Gastroesophageal sphincter (tissue), 4 donors: ENCODE measurements at regions not wholly inside any gene's neighbourhood (a gene's known extent, or its start where the extent isn't known, plus 50 kb on each side); places are given as distances from the start of the nearest gene placed in this dataset.

Source experiments
- ATAC-seq: fragments of 150-250 bp; one replicate; pipeline ENCODE4 v1.9.1; 2016; ENCODE audit warnings: mild to moderate bottlenecking, moderate library complexity
- H3K27ac ChIP-seq, 4 donors: fragments of 200-600 bp; sonication (generic) in 3 of 4; 1 replicate in 3 of 4; 2 replicates in 1 of 4; pipeline ENCODE4 v1.5.1; 2016 to 2019
- H3K27me3 ChIP-seq: fragments of 200-600 bp; sonication (generic); one replicate; pipeline ENCODE4 v1.5.1; 2019
- H3K36me3 ChIP-seq, 2 donors: fragments of 200-600 bp; sonication (generic); one replicate each; pipeline ENCODE4 v1.5.1; 2019; ENCODE audit warnings: control low read depth in 1 of 2
- H3K4me1 ChIP-seq, 3 donors: fragments of 200-600 bp; sonication (generic); 1 replicate in 2 of 3; 2 replicates in 1 of 3; pipeline ENCODE4 v1.5.1; 2016 to 2019; ENCODE audit warnings: control low read depth in 2 of 3
- H3K4me3 ChIP-seq, 2 donors: fragments of 200-600 bp; sonication (generic); one replicate each; pipeline ENCODE4 v1.5.1; 2019; ENCODE audit warnings: mild to moderate bottlenecking in 1 of 2, moderate library complexity in 1 of 2
- H3K9me3 ChIP-seq, 3 donors: fragments of 200-600 bp; sonication (generic); one replicate each; pipeline ENCODE4 v1.5.1; 2017 to 2019; ENCODE audit warnings: control low read depth in 2 of 3
- EP300 ChIP-seq: sonication (generic); formaldehyde crosslinking; IDR thresholded peaks from one replicate; pipeline ENCODE4 v1.6.1; 2017; ENCODE audit warnings: antibody characterized with exemption, mild to moderate bottlenecking
- POLR2A ChIP-seq, 2 donors: fragments of 450-650 bp; IDR thresholded peaks; one replicate each; pipeline ENCODE4 v1.6.1; 2017; ENCODE audit warnings: antibody characterized with exemption in 2 of 2, mild to moderate bottlenecking in 2 of 2, moderate library complexity in 1 of 2
- POLR2AphosphoS5 ChIP-seq: sonication (generic); formaldehyde crosslinking; IDR thresholded peaks from one replicate; pipeline ENCODE4 v1.6.1; 2017; ENCODE audit warnings: antibody characterized with exemption
- WGBS, 2 donors: methylation state at CpG; one replicate each; pipeline ENCODE4 v1.1.5; 2018; ENCODE audit warnings: low coverage in 1 of 2; 5-methylcytosine and 5-hydroxymethylcytosine counted together
- TF ChIP-seq, protein P1 (sequence below), 4 experiments: fragments of 200-600 bp in 2 of 4; fragments of 450-650 bp in 2 of 4; sonication (generic) in 1 of 4; IDR thresholded peaks; one replicate each; pipeline ENCODE4 v1.5.1; 2017 to 2019; ENCODE audit warnings: antibody characterized with exemption in 4 of 4, mild to moderate bottlenecking in 2 of 4, moderate library complexity in 2 of 4

DNA sequence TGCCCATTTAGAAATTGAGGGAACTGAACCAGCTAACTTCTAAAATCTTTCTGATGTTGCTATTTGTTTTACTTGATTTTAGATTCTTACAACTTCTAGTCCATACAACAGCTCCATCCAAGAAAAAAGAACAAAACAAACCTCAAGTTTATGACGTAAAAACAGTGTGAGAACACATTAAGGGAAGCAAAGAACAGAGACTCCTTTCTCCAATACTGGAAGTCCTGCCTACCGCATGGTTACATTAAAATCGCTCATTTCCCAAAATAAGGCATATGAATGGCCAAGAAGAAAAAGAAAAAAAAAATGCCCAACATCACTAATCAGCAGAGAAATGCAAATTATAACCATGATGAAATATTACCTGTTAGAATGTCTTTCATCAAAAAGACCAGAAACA is 110.0 kb downstream of the TRIB2 start:
- WGBS, 2 donors = 79 to 95% methylated on average over 3 of the region's 3 CpGs

DNA sequence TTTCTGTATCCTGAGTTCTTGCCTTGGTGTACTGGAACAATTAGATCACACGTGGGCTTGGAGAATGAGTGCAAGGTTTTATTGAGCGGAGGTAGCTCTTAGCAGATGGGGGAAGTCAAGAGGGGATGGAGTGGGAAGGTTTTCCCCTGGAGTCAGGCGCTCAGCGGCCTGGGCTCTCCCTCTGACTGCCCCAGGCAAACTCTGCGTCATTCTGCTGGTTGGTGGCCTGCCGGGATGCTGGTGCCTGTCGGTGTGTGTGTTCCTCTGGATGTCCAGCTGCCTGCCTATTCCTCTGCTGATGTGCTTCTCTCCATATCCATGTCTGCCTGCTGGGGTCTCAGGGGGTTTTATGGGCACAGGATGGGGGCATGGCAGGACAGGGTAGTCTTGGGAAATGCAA is 111.0 kb downstream of the TRIB2 start:
- Histone ChIP-seq H3K27ac (no peak overlapping the region), H3K27me3 (no peaks in the 10 kb centered on the region), H3K36me3 (no peaks in the 10 kb centered on the region), H3K9me3 (no peaks in the 10 kb centered on the region), H3K4me3 (no peak overlapping the region), H3K4me1 (peaks cover 0 to 12% (median 0%) of the 10 kb centered on the region in 3 donors)
- TF ChIP-seq EP300 = no peak
- no peak for TF ChIP-seq POLR2A (IDR thresholded peaks at IDR 0.05)
- TF ChIP-seq, protein P1, sequence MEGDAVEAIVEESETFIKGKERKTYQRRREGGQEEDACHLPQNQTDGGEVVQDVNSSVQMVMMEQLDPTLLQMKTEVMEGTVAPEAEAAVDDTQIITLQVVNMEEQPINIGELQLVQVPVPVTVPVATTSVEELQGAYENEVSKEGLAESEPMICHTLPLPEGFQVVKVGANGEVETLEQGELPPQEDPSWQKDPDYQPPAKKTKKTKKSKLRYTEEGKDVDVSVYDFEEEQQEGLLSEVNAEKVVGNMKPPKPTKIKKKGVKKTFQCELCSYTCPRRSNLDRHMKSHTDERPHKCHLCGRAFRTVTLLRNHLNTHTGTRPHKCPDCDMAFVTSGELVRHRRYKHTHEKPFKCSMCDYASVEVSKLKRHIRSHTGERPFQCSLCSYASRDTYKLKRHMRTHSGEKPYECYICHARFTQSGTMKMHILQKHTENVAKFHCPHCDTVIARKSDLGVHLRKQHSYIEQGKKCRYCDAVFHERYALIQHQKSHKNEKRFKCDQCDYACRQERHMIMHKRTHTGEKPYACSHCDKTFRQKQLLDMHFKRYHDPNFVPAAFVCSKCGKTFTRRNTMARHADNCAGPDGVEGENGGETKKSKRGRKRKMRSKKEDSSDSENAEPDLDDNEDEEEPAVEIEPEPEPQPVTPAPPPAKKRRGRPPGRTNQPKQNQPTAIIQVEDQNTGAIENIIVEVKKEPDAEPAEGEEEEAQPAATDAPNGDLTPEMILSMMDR (IDR thresholded peaks at IDR 0.05) = no peak
- no peak for TF ChIP-seq POLR2AphosphoS5
- 94% methylated on average over 7 of the region's 7 CpGs; no CpG with 5 or more reads in 1 of the 2 donors for WGBS, 2 donors
- ATAC-seq = no peak

More for the DNA sequence above, 110.0 kb downstream of the TRIB2 start:
- no peaks in the 10 kb centered on the region for H3K27me3 ChIP-seq
- H3K4me3 ChIP-seq = no peak overlapping the region
- ATAC-seq = no peak
- H3K27ac ChIP-seq = peak overlapping the region in 1 of 4 donors; percentile 16
- H3K9me3 ChIP-seq = no peaks in the 10 kb centered on the region
- H3K4me1 ChIP-seq = peaks cover 0 to 12% (median 0%) of the 10 kb centered on the region in 3 donors
- TF ChIP-seq, protein P1 (IDR thresholded peaks at IDR 0.05) = no peak
- no peak for TF ChIP-seq POLR2AphosphoS5
- no peak for TF ChIP-seq EP300
- no peak for TF ChIP-seq POLR2A (IDR thresholded peaks at IDR 0.05)
- no peaks in the 10 kb centered on the region for H3K36me3 ChIP-seq

DNA sequence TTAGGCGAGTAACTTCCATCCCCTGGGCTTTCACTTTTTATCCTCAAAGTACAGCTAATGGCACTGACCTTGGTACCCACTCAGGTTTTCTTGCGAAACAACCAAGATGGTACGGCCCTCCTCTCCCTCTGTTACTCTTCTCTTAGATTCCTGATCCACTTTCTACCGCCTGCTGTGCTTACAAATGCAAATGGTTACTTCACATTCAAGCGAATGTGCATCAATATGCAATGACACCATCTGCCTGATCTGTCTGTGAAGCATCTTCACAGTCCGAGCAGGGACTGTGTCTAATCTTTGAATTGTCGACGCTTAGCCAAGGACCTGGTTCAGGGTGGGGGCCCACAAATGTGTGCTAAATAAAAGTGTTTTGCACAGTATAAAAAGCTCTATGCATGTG is 112.2 kb downstream of the TRIB2 start:
- Histone ChIP-seq H3K4me1 (peaks cover 0 to 8% (median 0%) of the 10 kb centered on the region in 3 donors), H3K27me3 (no peaks in the 10 kb centered on the region), H3K36me3 (no peaks in the 10 kb centered on the region), H3K27ac (no peak overlapping the region), H3K4me3 (no peak overlapping the region), H3K9me3 (no peaks in the 10 kb centered on the region)
- no peak for ATAC-seq
- WGBS, 2 donors = 97% methylated on average over 8 of the region's 8 CpGs
- TF ChIP-seq POLR2AphosphoS5 = no peak
- TF ChIP-seq, protein P1 (IDR thresholded peaks at IDR 0.05) = no peak
- TF ChIP-seq POLR2A (IDR thresholded peaks at IDR 0.05) = no peak
- no peak for TF ChIP-seq EP300

DNA sequence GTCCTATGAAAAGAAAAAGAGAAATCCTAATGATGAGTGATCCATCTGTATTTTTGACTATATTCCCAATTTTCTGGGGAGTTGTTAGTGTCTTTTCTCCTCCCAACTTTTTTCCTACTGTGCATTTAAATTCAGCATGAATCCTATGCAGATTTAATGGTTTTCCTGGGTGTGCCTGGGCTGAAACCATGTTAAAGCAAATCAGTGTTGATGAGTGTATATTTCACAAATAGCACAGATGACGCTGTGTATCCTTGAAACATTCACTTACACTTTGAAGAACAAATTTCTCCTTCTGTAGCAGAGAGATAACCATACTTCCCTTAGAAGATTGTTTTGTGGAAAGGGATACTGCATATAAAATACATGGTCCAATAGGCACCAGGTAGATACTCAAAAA is 114.3 kb downstream of the TRIB2 start:
- H3K27me3 ChIP-seq = no peaks in the 10 kb centered on the region
- no peak for ATAC-seq
- no peak for TF ChIP-seq POLR2A (IDR thresholded peaks at IDR 0.05)
- TF ChIP-seq, protein P1 (IDR thresholded peaks at IDR 0.05) = no peak
- TF ChIP-seq EP300 = no peak
- no peak for TF ChIP-seq POLR2AphosphoS5
- WGBS, 2 donors = 86 to 100% methylated on average over 1 of the region's 1 CpG
- H3K9me3 ChIP-seq = no peaks in the 10 kb centered on the region
- H3K27ac ChIP-seq = no peak overlapping the region
- H3K4me1 ChIP-seq = no peaks in the 10 kb centered on the region
- H3K36me3 ChIP-seq = no peaks in the 10 kb centered on the region
- H3K4me3 ChIP-seq = no peak overlapping the region

DNA sequence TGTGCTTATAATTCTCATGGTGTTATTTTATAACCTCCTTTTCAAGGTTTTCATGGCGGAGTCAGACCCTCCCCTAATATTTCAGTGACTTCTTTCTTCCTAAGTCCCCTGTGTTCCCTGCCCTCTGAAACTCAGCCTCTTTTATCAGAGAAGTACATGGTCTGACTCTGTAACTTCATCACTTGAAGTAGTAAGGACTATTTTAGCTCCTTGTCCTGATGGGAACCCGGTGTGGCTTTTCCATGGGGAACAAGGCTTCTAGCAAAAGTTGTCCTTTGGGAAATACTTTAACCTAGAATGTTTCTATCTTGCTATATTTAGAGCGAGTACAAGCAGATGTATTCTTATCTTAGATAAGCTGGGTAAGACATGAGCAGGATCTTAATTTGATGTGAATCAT is 117.5 kb downstream of the TRIB2 start:
- no peak for ATAC-seq
- Histone ChIP-seq H3K27ac (no peak overlapping the region), H3K36me3 (no peaks in the 10 kb centered on the region), H3K4me3 (no peak overlapping the region), H3K4me1 (no peaks in the 10 kb centered on the region), H3K9me3 (no peaks in the 10 kb centered on the region), H3K27me3 (no peaks in the 10 kb centered on the region)
- TF ChIP-seq EP300 (no peak), POLR2A (IDR thresholded peaks at IDR 0.05) (no peak), POLR2AphosphoS5 (no peak)
- TF ChIP-seq, protein P1 (IDR thresholded peaks at IDR 0.05) = no peak
- 89 to 91% methylated on average over 3 of the region's 3 CpGs for WGBS, 2 donors
